ENCODE measurements at regions not wholly inside any gene's neighbourhood (a gene's known extent, or its start where the extent isn't known, plus 50 kb on each side); places are given as distances from the start of the nearest gene placed in this dataset.
"Not testable (repeated sequence)": the region's sequence is repeated elsewhere in the genome, so short reads cannot be mapped to it uniquely, and the experiment has no call there.

- DNase-seq (ENCODE audit: extremely low read depth, low read depth, low spot score) = no peak
Observed at GRCh38 chr14:22178333-22178839, 410.6 kb downstream of the DAD1 start.

GRCh38 chr14:22177870-22178269 lies 411.2 kb downstream of the DAD1 start:
- no peak for DNase-seq (ENCODE audit: extremely low read depth, low read depth, low spot score)

GRCh38 chr14:22176957-22177356 lies 412.1 kb downstream of the DAD1 start:
- no peak for DNase-seq (ENCODE audit: extremely low read depth, low read depth, low spot score)

GRCh38 chr14:22175278-22175558 lies 413.8 kb downstream of the DAD1 start:
- not testable (repeated sequence) for DNase-seq (ENCODE audit: extremely low read depth, low read depth, low spot score)

- no peak for DNase-seq (ENCODE audit: extremely low read depth, low read depth, low spot score)
Observed at GRCh38 chr14:22174412-22175277, 414.4 kb downstream of the DAD1 start.

- no peak for DNase-seq (ENCODE audit: extremely low read depth, low read depth, low spot score)
Observed at GRCh38 chr14:22168092-22168955, 420.7 kb downstream of the DAD1 start.

GRCh38 chr14:22164616-22165015 lies 424.4 kb downstream of the DAD1 start:
- DNase-seq (ENCODE audit: extremely low read depth, low read depth, low spot score) = no peak

GRCh38 chr14:22163051-22163450 lies 426.0 kb downstream of the DAD1 start:
- DNase-seq (ENCODE audit: extremely low read depth, low read depth, low spot score) = no peak

GRCh38 chr14:22159957-22160356 lies 429.1 kb downstream of the DAD1 start:
- DNase-seq (ENCODE audit: extremely low read depth, low read depth, low spot score) = no peak

- no peak for DNase-seq (ENCODE audit: extremely low read depth, low read depth, low spot score)
Observed at GRCh38 chr14:22159099-22159498, 429.9 kb downstream of the DAD1 start.

GRCh38 chr14:22158560-22158959 lies 430.5 kb downstream of the DAD1 start:
- no peak for DNase-seq (ENCODE audit: extremely low read depth, low read depth, low spot score)

GRCh38 chr14:22155571-22155970 lies 433.5 kb downstream of the DAD1 start:
- DNase-seq (ENCODE audit: extremely low read depth, low read depth, low spot score) = no peak

- DNase-seq (ENCODE audit: extremely low read depth, low read depth, low spot score) = no peak
Observed at GRCh38 chr14:22152903-22153302, 436.1 kb downstream of the DAD1 start.

GRCh38 chr14:22152161-22152870 lies 436.7 kb downstream of the DAD1 start:
- DNase-seq (ENCODE audit: extremely low read depth, low read depth, low spot score) = no peak

- DNase-seq (ENCODE audit: extremely low read depth, low read depth, low spot score) = no peak
Observed at GRCh38 chr14:22151121-22151520, 437.9 kb downstream of the DAD1 start.

- no peak for DNase-seq (ENCODE audit: extremely low read depth, low read depth, low spot score)
Observed at GRCh38 chr14:22149058-22149457, 440.0 kb downstream of the DAD1 start.

- DNase-seq (ENCODE audit: extremely low read depth, low read depth, low spot score) = no peak
Observed at GRCh38 chr14:22147716-22148115, 441.3 kb downstream of the DAD1 start.

GRCh38 chr14:22143363-22143762 lies 445.7 kb downstream of the DAD1 start:
- DNase-seq (ENCODE audit: extremely low read depth, low read depth, low spot score) = no peak

GRCh38 chr14:22140633-22141032 lies 448.4 kb downstream of the DAD1 start:
- DNase-seq (ENCODE audit: extremely low read depth, low read depth, low spot score) = no peak

GRCh38 chr14:22131749-22132476 lies 457.1 kb downstream of the DAD1 start:
- no peak for DNase-seq (ENCODE audit: extremely low read depth, low read depth, low spot score)
